DLD1 (cell line): ENCODE measurements at regions not wholly inside any gene's neighbourhood (a gene's known extent, or its start where the extent isn't known, plus 50 kb on each side); places are given as distances from the start of the nearest gene placed in this dataset.

Source experiments
- in situ Hi-C: cut with HindIII; loops from 2 replicates; pipeline ENCODE4 v1.10.0; 2017; ENCODE audit warnings: low sequenced_read_pairs

DNA sequence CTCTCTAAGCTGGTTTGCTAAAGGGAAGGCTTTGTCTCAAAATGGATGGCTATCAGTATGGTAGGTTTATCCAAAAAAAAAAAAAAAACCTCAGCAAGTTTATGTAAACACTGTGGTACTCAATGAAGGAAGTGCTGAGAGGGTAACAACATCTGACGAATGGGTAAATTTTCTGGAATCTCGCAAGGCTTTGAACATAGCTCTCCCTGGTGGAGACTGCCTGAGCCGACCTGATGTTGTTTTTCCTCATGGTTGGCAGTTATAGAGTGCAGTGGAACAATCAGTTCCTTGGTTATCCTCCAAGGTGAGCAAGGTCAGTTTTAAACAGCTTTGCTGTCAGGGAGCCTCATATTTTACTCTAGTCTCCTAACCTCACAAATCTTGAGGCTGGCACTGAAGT lies 94.6 kb downstream of the ZPLD1 start:
- in situ Hi-C loops: no loop called here

DNA sequence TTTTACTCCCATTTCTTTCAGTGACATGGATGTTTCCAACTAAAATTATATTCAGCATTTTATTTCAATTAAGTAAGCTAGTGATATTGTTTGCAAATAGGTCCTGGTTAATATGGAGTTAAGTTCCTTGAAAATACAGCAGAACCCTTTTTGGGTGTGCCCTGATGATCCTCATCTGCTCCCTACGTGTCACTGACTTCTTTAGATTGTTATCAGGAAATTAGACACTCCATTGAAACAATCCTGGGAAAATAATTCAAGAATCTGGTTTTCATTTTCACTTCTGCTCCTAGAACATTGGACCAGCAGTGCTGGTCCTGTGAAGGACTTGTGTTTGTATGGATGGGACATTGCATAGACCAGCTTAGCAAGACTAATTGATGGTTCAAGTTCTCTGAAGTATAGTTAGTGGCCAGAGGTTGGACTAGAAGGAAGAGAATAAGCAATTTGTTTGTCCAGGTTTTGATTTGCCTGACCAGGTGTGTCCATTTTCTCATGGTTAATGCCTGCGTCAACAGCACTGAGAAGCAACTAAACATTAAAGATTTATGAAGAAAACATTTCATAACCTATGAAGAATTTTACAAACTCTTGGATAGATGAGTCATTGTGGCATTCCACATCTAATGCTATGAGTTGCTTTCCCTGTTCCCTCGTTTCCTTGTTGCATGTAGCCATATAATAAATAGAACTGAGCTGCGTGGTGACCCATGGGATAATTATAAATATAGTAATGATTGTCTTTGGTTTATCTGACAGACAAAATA lies 95.8 kb downstream of the ZPLD1 start:
- in situ Hi-C loops: loop anchor here (10.0 kb wide), 1 partner anchor 746 kb away; no protein-coding TSS in a partner anchor

- in situ Hi-C loops: loop anchor here (10.0 kb wide), 1 partner anchor 747 kb away; no protein-coding TSS in a partner anchor
Observed at GRCh38 chr3:102531686-102532085, 96.9 kb downstream of the ZPLD1 start.

DNA sequence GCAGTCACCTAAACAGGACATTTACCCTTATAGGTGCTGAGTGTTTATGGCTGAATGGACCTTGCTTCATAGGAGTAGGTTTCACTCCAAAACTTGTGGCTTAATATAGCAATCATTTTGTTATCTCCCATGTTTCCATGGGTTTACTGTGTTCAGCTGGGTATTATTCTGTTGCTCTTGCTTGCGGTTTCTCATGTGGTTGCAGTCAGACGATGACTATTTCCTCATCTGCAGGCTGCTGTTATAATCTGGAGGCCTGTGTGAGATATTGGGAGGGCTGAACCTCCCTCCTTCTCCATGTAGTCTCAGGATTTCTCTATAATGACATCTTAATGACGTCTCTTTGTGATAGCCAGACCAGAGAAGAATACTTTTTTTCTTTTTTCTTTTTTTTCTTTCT lies 98.1 kb downstream of the ZPLD1 start:
- in situ Hi-C loops: loop anchor here (10.0 kb wide), 1 partner anchor 748 kb away; no protein-coding TSS in a partner anchor

DNA sequence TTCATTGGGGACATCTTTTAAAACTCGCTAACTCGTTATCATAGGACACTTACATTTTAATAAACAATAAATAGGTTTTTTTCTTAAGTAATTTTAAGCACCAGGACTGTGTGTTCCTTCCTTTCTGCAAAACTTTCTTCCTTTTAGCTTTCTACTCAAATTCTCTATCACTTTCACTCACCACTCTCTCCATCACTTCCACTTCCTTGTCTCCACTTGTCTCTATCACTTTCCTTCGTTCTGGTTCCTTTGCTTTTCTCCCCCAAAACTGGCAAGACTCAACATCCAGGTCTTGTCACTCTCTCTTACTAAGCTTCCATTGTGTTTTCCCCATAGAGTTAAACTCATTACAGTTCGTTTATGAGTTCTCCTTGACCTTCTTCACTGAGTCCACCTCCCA lies 99.0 kb downstream of the ZPLD1 start:
- in situ Hi-C loops: loop anchor here (10.0 kb wide), 1 partner anchor 749 kb away; no protein-coding TSS in a partner anchor

DNA sequence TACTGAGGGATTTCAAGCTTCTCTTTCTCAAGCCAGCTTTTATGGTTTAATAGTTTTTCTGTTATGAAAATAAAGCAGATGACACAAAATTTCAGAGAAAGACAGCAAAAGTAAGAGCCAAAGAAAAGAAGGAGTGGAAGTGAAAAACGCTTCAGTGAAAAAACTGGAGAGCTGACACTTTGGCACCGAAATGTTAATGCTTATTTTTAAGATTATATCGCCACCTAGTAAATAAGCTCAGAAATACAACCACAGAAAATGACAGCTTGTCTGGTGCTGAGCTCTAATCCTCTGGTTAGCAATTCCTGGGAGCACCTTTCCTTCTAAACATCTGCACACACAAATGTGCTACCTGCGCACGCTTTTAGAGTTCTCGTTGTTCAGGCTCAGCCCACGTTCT lies 101.6 kb downstream of the ZPLD1 start:
- in situ Hi-C loops: loop anchor here (5.0 to 10.0 kb wide), 2 partner anchors 299 to 752 kb away; no protein-coding TSS in a partner anchor

DNA sequence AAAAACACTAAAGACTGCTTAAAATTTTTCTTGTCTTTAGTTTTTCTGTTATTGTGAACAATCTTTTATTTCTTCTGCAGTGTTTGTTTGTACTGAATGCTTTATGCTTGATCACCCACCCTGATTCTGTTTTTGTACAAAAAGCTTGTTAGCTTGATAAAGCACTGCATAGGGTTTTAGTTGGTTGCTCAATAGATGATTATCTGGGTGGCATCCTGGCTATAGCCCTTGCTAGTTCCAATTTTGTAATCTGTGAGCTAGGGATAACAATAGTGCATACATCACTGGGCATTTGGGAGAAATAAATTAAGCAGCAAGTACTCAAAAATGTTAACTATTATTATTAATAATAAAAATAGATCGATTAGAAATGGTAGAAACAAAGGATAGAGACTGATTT lies 102.3 kb downstream of the ZPLD1 start:
- in situ Hi-C loops: loop anchor here (5.0 to 10.0 kb wide), 2 partner anchors 300 to 752 kb away; no protein-coding TSS in a partner anchor

DNA sequence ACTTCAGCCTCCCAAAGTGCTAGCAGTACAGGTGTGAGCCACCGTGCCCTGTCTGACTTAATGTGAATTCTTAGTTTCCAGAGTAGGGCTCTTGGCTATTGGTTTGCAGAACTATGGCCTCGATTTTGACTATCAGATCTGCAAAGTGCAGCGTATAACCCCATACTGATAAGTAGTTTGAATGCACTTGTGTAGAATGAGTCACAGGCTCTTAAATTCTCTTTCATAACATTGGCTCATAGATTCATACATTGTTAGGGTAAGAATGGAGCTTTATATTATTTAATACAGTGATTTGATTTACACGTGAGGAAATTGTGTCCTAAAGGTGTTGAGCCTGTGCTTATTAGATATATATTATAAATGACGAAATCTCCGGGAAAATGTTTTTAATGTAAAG lies 109.9 kb downstream of the ZPLD1 start:
- in situ Hi-C loops: no loop called here

DNA sequence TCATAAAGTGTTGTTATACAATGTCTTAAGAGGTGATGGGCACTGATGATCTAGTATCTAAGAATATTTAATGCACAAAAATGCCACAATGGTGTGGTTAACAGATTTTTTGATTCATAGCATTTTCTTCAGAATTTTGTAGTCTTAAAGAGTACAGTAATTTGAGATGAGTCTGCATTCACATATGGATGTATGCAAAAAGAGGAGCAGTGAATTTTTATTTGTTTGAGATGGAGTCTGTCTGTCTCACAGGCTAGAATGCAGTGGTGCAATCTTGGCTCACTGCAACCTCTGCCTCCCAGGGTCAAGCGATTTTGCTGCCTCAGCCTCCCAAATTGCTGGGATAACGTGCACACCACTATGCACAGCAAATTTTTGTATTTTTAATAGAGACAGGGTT lies 110.5 kb downstream of the ZPLD1 start:
- in situ Hi-C loops: no loop called here

GRCh38 chr3:102553876-102554275 lies 119.1 kb downstream of the ZPLD1 start:
- in situ Hi-C loops: no loop called here

GRCh38 chr3:102570511-102570910 lies 135.7 kb downstream of the ZPLD1 start:
- in situ Hi-C loops: no loop called here

GRCh38 chr3:102571006-102571405 lies 136.2 kb downstream of the ZPLD1 start:
- in situ Hi-C loops: no loop called here

GRCh38 chr3:102571720-102572384 lies 137.0 kb downstream of the ZPLD1 start:
- in situ Hi-C loops: no loop called here

GRCh38 chr3:102573483-102574028 lies 138.7 kb downstream of the ZPLD1 start:
- in situ Hi-C loops: no loop called here

- in situ Hi-C loops: no loop called here
Observed at GRCh38 chr3:102574355-102574754, 139.5 kb downstream of the ZPLD1 start.

- in situ Hi-C loops: no loop called here
Observed at GRCh38 chr3:102576651-102577050, 141.8 kb downstream of the ZPLD1 start.

GRCh38 chr3:102577082-102577789 lies 142.4 kb downstream of the ZPLD1 start:
- in situ Hi-C loops: no loop called here

DNA sequence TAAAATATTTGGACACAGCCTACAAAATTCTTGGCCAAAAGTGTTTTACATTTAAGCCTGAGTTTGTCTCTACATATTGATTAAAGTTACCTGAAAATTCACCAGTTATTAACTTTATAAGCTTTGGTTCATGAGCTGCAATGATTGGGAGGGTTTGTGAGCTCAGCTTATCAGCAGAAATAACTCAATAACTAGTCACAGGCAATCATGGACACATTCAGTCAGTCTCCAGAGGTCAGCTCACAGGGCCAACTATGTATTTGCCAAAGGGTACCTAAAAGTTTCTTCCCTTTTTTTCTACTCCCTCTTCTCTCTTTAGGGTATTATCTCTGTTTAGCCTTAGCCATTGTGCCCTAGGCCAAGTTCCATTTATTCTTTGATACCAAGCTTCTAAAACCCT lies 145.9 kb downstream of the ZPLD1 start:
- in situ Hi-C loops: no loop called here

DNA sequence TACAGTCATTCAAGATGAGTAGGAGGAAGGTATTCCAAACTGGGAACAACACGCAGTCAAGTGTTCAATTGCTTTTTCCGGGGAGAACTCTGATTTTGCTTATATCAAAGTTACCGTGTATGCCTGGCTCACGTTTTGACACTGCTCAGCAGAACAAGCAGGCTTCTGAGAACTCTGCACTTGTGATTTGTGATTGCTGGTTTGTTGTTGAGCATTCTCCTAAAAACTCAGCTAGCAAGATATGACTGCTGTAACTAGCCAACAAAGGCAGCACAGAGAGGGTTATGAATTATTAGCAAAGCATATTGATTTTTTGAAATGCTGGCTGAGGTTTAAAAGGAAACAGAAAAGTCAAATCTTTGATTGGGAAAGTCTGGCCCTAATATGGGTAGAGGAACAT lies 151.7 kb downstream of the ZPLD1 start:
- in situ Hi-C loops: no loop called here

- in situ Hi-C loops: no loop called here
Observed at GRCh38 chr3:102593812-102594602, 159.2 kb downstream of the ZPLD1 start.
